ENCODE measurements at regions not wholly inside any gene's neighbourhood (a gene's known extent, or its start where the extent isn't known, plus 50 kb on each side); places are given as distances from the start of the nearest gene placed in this dataset.

- no peak for TF ChIP-seq SOX13 (IDR thresholded peaks at IDR 0.05)
- peak in 1 of 2 experiments; percentile 76; a peak in 2 of 4 replicates for TF ChIP-seq SOX13 (CRISPR knock-in tag; conservative IDR thresholded peaks at IDR 0.05 in 1 of 2, IDR thresholded peaks at IDR 0.05 in 1 of 2)
- TF ChIP-seq CREBL2 (CRISPR knock-in tag; IDR thresholded peaks at IDR 0.05; ENCODE audit: borderline replicate concordance): no peak
- TF ChIP-seq ZSCAN21 (CRISPR knock-in tag; IDR thresholded peaks at IDR 0.05; ENCODE audit: borderline replicate concordance): no peak
- peak; percentile 46; the same call in 1 of the 2 replicates for TF ChIP-seq CEBPB (IDR thresholded peaks at IDR 0.05; ENCODE audit: borderline replicate concordance, low read depth, low read length)
- no peak for TF ChIP-seq REXO4 (CRISPR knock-in tag; IDR thresholded peaks at IDR 0.05; ENCODE audit: borderline replicate concordance)
- TF ChIP-seq PAX8 (CRISPR knock-in tag; IDR thresholded peaks at IDR 0.05; ENCODE audit: borderline replicate concordance): no peak
- no peak for TF ChIP-seq ZNF318 (CRISPR knock-in tag; IDR thresholded peaks at IDR 0.05)
- TF ChIP-seq SMARCE1 (IDR thresholded peaks at IDR 0.05; ENCODE audit: borderline replicate concordance): no peak
- TF ChIP-seq TBL1XR1 (IDR thresholded peaks at IDR 0.05; ENCODE audit: borderline replicate concordance, low read length, partially characterized antibody): no peak
- TF ChIP-seq SNAPC4 (CRISPR knock-in tag; IDR thresholded peaks at IDR 0.05): 0 out of 2 replicates have a peak, but pooled peaks have one; percentile 36
- no peak for TF ChIP-seq ZNF205 (CRISPR knock-in tag; IDR thresholded peaks at IDR 0.05)
- TF ChIP-seq HOXD1 (CRISPR knock-in tag; IDR thresholded peaks at IDR 0.05): no peak
- no peak for TF ChIP-seq PLSCR1 (CRISPR knock-in tag; IDR thresholded peaks at IDR 0.05; ENCODE audit: borderline replicate concordance)
- no peak for TF ChIP-seq DMAP1 (CRISPR knock-in tag; IDR thresholded peaks at IDR 0.05)
Measured at GRCh38 chr20:22423190-22423832, 161.1 kb downstream of the FOXA2 start (continued).

Data from HepG2 (cell line).